Uterus (tissue), 3 donors: ENCODE measurements at regions not wholly inside any gene's neighbourhood (a gene's known extent, or its start where the extent isn't known, plus 50 kb on each side); places are given as distances from the start of the nearest gene placed in this dataset.
"Not testable (repeated sequence)": the region's sequence is repeated elsewhere in the genome, so short reads cannot be mapped to it uniquely, and the experiment has no call there.

Experiments
- DNase-seq, 2 donors: peaks; one replicate each; pipeline ENCODE4 v3.0.0-alpha.2; 2019 to 2020
- H3K27ac ChIP-seq, 2 donors: fragments of 200-600 bp; sonication (generic); 1 replicate in 1 of 2; 2 replicates in 1 of 2; pipeline ENCODE4 v1.5.1; 2016 to 2018
- H3K27me3 ChIP-seq, 2 donors: fragments of 200-600 bp; sonication (generic); one replicate each; pipeline ENCODE4 v1.5.1; 2018 to 2019; ENCODE audit warnings: control low read depth in 1 of 2
- H3K36me3 ChIP-seq, 2 donors: fragments of 200-600 bp; sonication (generic); one replicate each; pipeline ENCODE4 v1.5.1; 2019; ENCODE audit warnings: control low read depth in 1 of 2
- H3K4me1 ChIP-seq, 2 donors: fragments of 200-600 bp; sonication (generic); one replicate each; pipeline ENCODE4 v1.5.1; 2018 to 2019; ENCODE audit warnings: control low read depth in 1 of 2
- H3K4me3 ChIP-seq, 2 donors: fragments of 200-600 bp; sonication (generic); 1 replicate in 1 of 2; 2 replicates in 1 of 2; pipeline ENCODE4 v1.5.1; 2018 to 2019; ENCODE audit warnings: mild to moderate bottlenecking in 1 of 2
- H3K9me3 ChIP-seq, 2 donors: fragments of 200-600 bp; sonication (generic); one replicate each; pipeline ENCODE4 v1.5.1; 2019; ENCODE audit warnings: control low read depth in 1 of 2
- POLR2A ChIP-seq, 2 donors: fragments of 450-650 bp; IDR thresholded peaks; one replicate each; pipeline ENCODE4 v1.6.1; 2016; ENCODE audit warnings: antibody characterized with exemption in 2 of 2, mild to moderate bottlenecking in 1 of 2, moderate library complexity in 1 of 2
- intact Hi-C: fragments of 100-400 bp; cut with DNase I; formaldehyde crosslinking; loops from one replicate; pipeline ENCODE4 v1.15.1; 2023; ENCODE audit warnings: low total_unique reads
- TF ChIP-seq, protein P1 (sequence below), 4 experiments: fragments of 200-600 bp in 2 of 4; fragments of 450-650 bp in 2 of 4; sonication (generic) in 2 of 4; IDR thresholded peaks; one replicate each; pipeline ENCODE4 v1.5.1; 2016 to 2019; ENCODE audit warnings: antibody characterized with exemption in 4 of 4, mild to moderate bottlenecking in 2 of 4, moderate library complexity in 1 of 4
- donor health status: DM: yes; HTN: yes; CAD: no.

GRCh38 chr6:12355354-12355753 lies 65.2 kb downstream of the EDN1 start:
- TF ChIP-seq POLR2A (IDR thresholded peaks at IDR 0.05): no peak
- TF ChIP-seq, protein P1, sequence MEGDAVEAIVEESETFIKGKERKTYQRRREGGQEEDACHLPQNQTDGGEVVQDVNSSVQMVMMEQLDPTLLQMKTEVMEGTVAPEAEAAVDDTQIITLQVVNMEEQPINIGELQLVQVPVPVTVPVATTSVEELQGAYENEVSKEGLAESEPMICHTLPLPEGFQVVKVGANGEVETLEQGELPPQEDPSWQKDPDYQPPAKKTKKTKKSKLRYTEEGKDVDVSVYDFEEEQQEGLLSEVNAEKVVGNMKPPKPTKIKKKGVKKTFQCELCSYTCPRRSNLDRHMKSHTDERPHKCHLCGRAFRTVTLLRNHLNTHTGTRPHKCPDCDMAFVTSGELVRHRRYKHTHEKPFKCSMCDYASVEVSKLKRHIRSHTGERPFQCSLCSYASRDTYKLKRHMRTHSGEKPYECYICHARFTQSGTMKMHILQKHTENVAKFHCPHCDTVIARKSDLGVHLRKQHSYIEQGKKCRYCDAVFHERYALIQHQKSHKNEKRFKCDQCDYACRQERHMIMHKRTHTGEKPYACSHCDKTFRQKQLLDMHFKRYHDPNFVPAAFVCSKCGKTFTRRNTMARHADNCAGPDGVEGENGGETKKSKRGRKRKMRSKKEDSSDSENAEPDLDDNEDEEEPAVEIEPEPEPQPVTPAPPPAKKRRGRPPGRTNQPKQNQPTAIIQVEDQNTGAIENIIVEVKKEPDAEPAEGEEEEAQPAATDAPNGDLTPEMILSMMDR (IDR thresholded peaks at IDR 0.05): no peak
- no peak overlapping the region for H3K27ac ChIP-seq
- intact Hi-C loops: no loop called here

GRCh38 chr6:12356431-12356830 lies 66.3 kb downstream of the EDN1 start:
- intact Hi-C loops: no loop called here

More at GRCh38 chr6:12355354-12355753, 65.2 kb downstream of the EDN1 start:
- no peaks in the 10 kb centered on the region for H3K9me3 ChIP-seq
- no peak for DNase-seq
- H3K4me3 ChIP-seq: no peak overlapping the region
- H3K27me3 ChIP-seq: no peaks in the 10 kb centered on the region
- no peaks in the 10 kb centered on the region for H3K36me3 ChIP-seq
- no peaks in the 10 kb centered on the region for H3K4me1 ChIP-seq

GRCh38 chr6:12356983-12357972 lies 67.1 kb downstream of the EDN1 start:
- DNase-seq: no peak
- Histone ChIP-seq H3K36me3 (no peaks in the 10 kb centered on the region), H3K27me3 (no peaks in the 10 kb centered on the region), H3K4me1 (no peaks in the 10 kb centered on the region), H3K9me3 (no peaks in the 10 kb centered on the region), H3K4me3 (no peak overlapping the region), H3K27ac (no peak overlapping the region)
- intact Hi-C loops: no loop called here
- TF ChIP-seq, protein P1 (IDR thresholded peaks at IDR 0.05): no peak

More at GRCh38 chr6:12356431-12356830, 66.3 kb downstream of the EDN1 start:
- Histone ChIP-seq H3K36me3 (no peaks in the 10 kb centered on the region), H3K27me3 (no peaks in the 10 kb centered on the region), H3K4me1 (no peaks in the 10 kb centered on the region), H3K4me3 (no peak overlapping the region), H3K27ac (no peak overlapping the region), H3K9me3 (no peaks in the 10 kb centered on the region)
- TF ChIP-seq, protein P1 (IDR thresholded peaks at IDR 0.05): no peak
- no peak for TF ChIP-seq POLR2A (IDR thresholded peaks at IDR 0.05)
- DNase-seq: no peak

- Histone ChIP-seq H3K36me3 (no peaks in the 10 kb centered on the region), H3K4me1 (no peaks in the 10 kb centered on the region), H3K27ac (no peak overlapping the region), H3K27me3 (no peaks in the 10 kb centered on the region), H3K4me3 (no peak overlapping the region), H3K9me3 (no peaks in the 10 kb centered on the region)
- no peak for DNase-seq
- TF ChIP-seq, protein P1 (IDR thresholded peaks at IDR 0.05): no peak
- no peak for TF ChIP-seq POLR2A (IDR thresholded peaks at IDR 0.05)
- intact Hi-C loops: no loop called here
Observed at GRCh38 chr6:12359036-12359435, 68.9 kb downstream of the EDN1 start.

- no peak for TF ChIP-seq POLR2A (IDR thresholded peaks at IDR 0.05)
- TF ChIP-seq, protein P1 (IDR thresholded peaks at IDR 0.05): no peak
- H3K4me3 ChIP-seq: no peak overlapping the region
- no peak overlapping the region for H3K27ac ChIP-seq
- H3K4me1 ChIP-seq: no peaks in the 10 kb centered on the region
- H3K27me3 ChIP-seq: no peaks in the 10 kb centered on the region
- H3K9me3 ChIP-seq: no peaks in the 10 kb centered on the region
- intact Hi-C loops: no loop called here
- no peak for DNase-seq
- no peaks in the 10 kb centered on the region for H3K36me3 ChIP-seq
Observed at GRCh38 chr6:12361042-12361765, 71.0 kb downstream of the EDN1 start.

GRCh38 chr6:12363277-12363650 lies 73.1 kb downstream of the EDN1 start:
- DNase-seq, H3K4me1 ChIP-seq, H3K9me3 ChIP-seq, H3K4me3 ChIP-seq, H3K27ac ChIP-seq, H3K27me3 ChIP-seq, H3K36me3 ChIP-seq, intact Hi-C loops: not testable (repeated sequence)
